ENCODE measurements at regions not wholly inside any gene's neighbourhood (a gene's known extent, or its start where the extent isn't known, plus 50 kb on each side); places are given as distances from the start of the nearest gene placed in this dataset.

GRCh38 chr10:111357859-111358258 lies 281.0 kb downstream of the ADRA2A start:
- DNase-seq, result no peak

GRCh38 chr10:111360260-111360925 lies 283.6 kb downstream of the ADRA2A start:
- DNase-seq, result peak; percentile 4

GRCh38 chr10:111367531-111367930 lies 290.7 kb downstream of the ADRA2A start:
- DNase-seq, result no peak

- no peak for DNase-seq
Measured at GRCh38 chr10:111370101-111370500, 293.3 kb downstream of the ADRA2A start.

- no peak for DNase-seq
Measured at GRCh38 chr10:111373696-111374095, 296.9 kb downstream of the ADRA2A start.

- DNase-seq, result no peak
Measured at GRCh38 chr10:111379534-111380187, 302.8 kb downstream of the ADRA2A start.

GRCh38 chr10:111384556-111384955 lies 307.7 kb downstream of the ADRA2A start:
- no peak for DNase-seq

- DNase-seq, result no peak
Measured at GRCh38 chr10:111390813-111391563, 314.2 kb downstream of the ADRA2A start.

- no peak for DNase-seq
Measured at GRCh38 chr10:111392159-111392558, 315.3 kb downstream of the ADRA2A start.

GRCh38 chr10:111392910-111393309 lies 316.1 kb downstream of the ADRA2A start:
- DNase-seq, result no peak

GRCh38 chr10:111410740-111411139 lies 333.9 kb downstream of the ADRA2A start:
- no peak for DNase-seq

GRCh38 chr10:111425459-111425858 lies 348.6 kb downstream of the ADRA2A start:
- DNase-seq, result no peak

GRCh38 chr10:111429288-111430028 lies 352.6 kb downstream of the ADRA2A start:
- no peak for DNase-seq

- DNase-seq, result no peak
Measured at GRCh38 chr10:111430070-111430469, 353.2 kb downstream of the ADRA2A start.

GRCh38 chr10:111432588-111432987 lies 355.8 kb downstream of the ADRA2A start:
- DNase-seq, result no peak

GRCh38 chr10:111435871-111436270 lies 359.0 kb downstream of the ADRA2A start:
- DNase-seq, result no peak

- DNase-seq, result no peak
Measured at GRCh38 chr10:111439034-111439842, 362.4 kb downstream of the ADRA2A start.

- DNase-seq, result no peak
Measured at GRCh38 chr10:111440501-111440900, 363.7 kb downstream of the ADRA2A start.

- no peak for DNase-seq
Measured at GRCh38 chr10:111445667-111446066, 368.8 kb downstream of the ADRA2A start.

GRCh38 chr10:111446966-111447365 lies 370.1 kb downstream of the ADRA2A start:
- DNase-seq, result no peak

GRCh38 chr10:111452153-111452552 lies 375.3 kb downstream of the ADRA2A start:
- no peak for DNase-seq

- DNase-seq, result no peak
Measured at GRCh38 chr10:111455776-111456426, 379.1 kb downstream of the ADRA2A start.
